GM18499 (cell line): ENCODE measurements at regions not wholly inside any gene's neighbourhood (a gene's known extent, or its start where the extent isn't known, plus 50 kb on each side); places are given as distances from the start of the nearest gene placed in this dataset.
"Not testable (repeated sequence)": the region's sequence is repeated elsewhere in the genome, so short reads cannot be mapped to it uniquely, and the experiment has no call there.

Experiments
- ATAC-seq: cut with Tn5 transposase; IDR thresholded peaks from one replicate; pipeline ENCODE4 v1.9.1; 2021; ENCODE audit warnings: moderate number of reproducible peaks; ENCODE audit not compliant: insufficient read depth, unreplicated experiment

DNA sequence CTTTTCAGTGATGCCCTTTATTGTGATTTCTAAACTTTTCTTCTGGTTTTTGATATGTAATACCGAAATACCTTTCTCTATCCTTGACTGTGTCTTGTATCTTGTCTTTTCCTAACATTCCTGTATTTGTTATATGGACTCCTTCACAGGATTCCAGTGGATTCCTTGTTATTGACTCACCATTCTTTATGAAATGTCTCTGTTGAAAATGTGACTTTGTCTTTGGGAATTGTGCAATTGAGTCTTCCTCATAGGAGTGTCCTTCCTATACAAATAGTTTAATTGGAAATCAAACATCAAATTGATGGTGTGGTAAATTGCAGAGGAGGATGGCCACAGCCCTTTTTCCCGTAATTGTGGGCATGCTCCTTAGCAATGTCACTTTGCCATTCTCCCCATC lies 296.6 kb upstream of the KITLG start:
- no peak for ATAC-seq

DNA sequence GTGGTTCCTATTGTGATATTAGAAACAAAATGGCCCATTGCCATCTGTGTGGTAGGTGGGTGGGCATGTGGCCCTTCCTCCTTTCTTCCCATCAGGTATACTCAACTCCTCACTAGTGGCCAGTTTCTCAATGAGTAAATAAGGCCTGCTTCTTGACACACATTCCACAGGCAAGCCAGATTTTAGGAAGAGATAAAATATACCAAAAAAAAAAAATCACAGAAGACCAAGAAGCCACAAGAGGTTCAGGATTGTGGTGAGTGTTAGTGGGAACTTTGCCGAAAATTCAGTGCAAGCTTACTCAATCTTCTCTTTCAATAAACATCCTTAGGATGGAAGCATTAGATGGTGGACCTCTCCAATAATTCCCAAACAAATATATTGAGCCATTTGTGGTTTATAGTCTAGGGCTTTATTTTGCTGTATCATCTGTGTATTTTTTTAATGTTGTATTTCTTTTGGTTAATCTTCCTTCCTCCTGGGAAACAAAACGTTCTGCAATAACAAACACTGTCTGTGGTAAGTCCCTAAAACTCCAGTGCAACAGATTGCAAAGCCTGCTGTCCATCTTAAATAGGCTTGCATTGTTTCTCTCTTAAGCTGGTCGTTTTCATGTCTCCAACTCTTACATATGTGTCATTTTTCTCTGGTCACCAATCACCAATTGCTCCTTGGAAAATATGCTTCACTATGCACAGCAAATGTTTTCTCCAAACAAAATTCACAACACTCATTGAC lies 289.9 kb upstream of the KITLG start:
- ATAC-seq = no peak

DNA sequence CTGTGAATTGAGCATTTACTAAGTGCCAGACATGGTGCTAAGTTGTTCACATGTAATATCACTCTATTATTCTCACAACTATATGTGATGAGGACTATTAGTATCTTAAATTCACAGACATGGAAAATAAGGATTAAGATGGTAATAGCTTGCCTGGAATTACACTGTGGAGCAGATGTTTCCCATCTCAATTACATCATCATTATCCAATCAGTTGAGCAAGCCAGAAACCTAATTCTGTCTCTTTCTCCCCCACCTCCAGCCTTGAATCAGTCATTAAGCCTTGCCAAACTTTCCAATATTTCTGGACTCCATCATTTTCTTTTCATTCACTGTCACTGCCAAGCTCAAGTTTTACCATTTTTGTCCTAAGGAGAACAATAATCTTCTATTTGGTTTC lies 287.8 kb upstream of the KITLG start:
- no peak for ATAC-seq

- no peak for ATAC-seq
Measured at GRCh38 chr12:88867510-88867909, 287.2 kb upstream of the KITLG start.

GRCh38 chr12:88866881-88867280 lies 286.6 kb upstream of the KITLG start:
- ATAC-seq = no peak

DNA sequence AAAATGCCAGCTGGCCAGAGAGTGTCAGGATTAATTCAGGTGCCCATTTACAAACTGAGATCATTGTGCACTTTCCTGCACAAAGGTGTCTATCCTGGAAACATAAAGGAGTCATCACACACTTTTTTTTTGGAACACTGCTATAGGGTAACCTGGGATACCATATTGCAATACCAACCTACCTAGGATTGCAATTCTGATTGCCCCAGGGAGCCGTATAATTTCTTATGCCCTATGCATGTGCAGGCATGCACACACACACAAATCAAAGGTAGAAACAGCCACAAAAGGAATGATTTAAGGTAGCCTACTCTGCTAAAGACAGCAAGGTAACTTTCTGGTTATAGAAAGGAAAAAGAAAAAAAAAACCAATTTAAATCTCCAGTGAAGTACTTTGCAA lies 285.3 kb upstream of the KITLG start:
- ATAC-seq = no peak

DNA sequence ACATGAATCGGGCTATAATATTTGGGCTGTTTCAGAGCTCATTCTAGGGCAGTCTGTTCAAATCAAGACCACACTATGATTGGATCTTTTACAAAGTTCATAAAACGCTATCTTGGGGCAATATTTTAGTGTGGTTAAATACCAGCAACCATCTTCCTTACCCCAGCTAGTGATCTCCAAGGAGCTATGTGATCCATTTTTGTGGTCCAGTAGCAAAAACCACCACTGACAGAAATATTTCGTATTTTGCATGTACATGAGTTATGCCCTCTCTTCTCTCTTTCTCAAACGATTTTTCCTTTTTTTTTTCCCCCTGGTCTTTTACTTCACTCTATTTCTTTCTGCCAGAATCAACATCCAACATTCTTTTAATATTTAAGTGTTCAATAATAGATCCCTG lies 280.6 kb upstream of the KITLG start:
- ATAC-seq = no peak

DNA sequence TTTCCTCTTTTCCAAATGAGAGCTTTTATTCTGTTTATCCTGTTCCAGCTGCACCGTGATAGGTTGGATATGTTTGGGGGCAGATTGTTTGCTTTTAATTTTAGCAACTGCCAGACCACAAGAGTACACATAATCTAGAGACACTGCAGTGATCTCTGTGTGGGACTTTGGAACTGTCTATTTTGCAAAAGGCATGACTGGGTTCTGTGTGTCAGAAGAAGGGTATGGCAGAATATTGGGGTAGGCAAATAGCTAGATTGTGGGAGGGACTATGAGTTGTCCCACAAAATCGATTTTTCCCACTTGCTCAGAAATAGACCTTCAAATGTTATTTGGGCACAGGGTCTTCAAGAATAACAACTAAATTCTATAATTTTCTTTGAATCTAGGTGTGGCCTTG lies 275.9 kb upstream of the KITLG start:
- no peak for ATAC-seq

DNA sequence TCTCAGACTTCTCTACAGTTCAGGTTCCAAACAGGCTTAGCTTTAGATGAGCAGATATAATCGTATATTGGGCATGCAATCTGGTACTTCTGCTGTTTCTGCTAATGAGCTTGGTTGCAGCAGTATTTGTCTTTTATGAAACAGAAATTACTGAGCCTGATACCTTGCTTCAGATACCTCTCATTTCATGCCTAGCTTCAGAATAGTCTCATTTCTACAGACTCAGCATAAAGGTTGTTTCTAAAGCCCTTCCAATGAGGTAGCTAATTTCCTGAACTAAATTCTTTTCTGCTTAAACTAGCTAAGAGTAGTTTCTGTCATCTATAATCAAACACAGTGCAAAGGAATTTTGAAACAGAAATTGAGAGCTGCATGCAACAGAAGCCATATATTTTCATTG lies 275.0 kb upstream of the KITLG start:
- no peak for ATAC-seq

DNA sequence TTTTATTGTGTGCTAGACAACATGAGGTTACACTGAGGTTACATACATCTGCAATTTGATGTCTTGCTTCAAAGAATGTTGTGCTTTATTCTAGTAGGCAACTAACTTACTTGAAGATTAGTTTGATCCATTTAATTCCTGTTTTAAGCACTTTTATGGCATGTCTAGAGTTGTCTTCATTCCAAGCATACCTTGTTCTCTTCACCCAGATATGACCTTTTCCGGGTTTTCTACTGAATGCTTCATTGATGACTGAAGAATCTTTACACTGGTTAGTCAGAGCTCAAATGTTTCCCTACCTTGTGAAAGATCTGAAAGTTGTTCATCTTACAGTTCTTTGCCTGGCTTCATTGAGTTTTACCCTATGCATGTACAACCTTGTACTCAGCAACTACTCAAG lies 274.0 kb upstream of the KITLG start:
- ATAC-seq = no peak

- ATAC-seq = not testable (repeated sequence)
Measured at GRCh38 chr12:88847246-88847645, 267.0 kb upstream of the KITLG start.

GRCh38 chr12:88844426-88844825 lies 264.2 kb upstream of the KITLG start:
- no peak for ATAC-seq

DNA sequence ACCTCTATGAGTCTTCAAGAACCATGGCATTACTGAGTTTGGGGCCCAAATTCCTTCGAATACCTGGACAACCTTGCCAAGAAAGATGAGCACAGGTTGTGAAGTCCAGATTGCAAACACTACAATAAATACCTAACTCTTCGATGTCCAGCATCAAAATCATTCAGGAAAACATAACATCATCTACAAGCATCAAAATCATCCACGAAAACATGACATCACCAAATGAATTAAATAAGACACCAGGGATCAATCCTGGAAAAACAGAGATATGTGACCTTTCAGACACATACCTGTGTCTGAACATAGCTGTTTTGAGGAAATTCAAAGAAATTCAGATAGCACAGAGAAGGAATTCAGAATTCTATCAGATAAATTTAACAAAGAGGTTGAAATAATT lies 262.0 kb upstream of the KITLG start:
- no peak for ATAC-seq

DNA sequence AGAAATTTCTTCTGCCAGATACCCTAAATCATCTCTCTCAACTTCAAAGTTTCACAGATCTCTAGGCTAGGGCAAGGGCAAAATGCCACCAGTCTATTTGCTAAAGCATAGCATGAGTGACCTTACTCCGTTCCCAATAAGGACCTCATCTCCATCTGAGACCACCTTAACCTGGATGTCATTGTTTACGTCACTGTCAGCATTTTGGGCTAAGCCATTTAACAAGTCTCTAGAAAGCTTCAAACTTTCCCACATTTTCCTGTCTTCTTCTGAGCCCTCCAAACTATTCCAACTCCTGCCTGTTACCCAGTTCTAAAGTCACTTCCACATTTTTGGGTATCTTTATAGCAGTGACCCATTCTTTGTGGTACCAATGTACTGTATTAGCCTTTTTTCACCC lies 259.2 kb upstream of the KITLG start:
- no peak for ATAC-seq

- ATAC-seq = no peak
Measured at GRCh38 chr12:88836156-88836555, 255.9 kb upstream of the KITLG start.

DNA sequence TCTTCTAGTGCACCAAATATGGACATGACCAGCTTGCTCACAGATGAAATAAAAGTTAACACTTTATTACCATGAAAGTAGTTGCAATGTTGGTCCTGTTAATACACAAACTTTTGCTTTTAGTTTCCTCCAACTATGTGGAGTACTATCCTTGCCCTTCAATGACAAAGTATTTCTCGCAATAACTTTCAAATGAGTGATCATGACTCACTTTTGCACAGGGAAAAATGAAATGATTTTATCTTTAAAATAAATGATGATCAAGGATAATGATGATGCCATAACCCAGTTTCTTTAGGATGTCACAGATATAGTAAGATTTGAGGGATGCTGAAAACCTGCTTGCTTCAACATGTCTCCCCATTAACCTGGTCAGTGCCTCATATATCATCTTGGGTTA lies 254.0 kb upstream of the KITLG start:
- ATAC-seq = no peak

- no peak for ATAC-seq
Measured at GRCh38 chr12:88833641-88834116, 253.4 kb upstream of the KITLG start.

DNA sequence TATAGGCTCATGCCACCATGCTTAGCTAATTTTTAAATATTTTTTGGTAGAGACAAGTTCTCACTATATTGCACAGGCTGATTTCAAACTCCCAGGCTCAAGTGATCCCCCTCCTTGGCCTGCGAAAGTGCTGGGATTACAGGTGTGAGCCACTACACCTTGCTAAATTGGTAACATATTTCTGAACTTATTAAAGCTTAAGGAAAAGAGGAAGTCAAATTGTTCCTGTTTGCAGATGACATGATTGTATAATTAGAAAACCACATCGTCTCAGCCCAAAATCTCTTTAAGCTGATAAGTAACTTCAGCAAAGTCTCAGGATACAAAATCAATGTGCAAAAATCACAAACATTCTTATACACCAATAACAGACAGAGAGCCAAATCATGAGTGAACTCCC lies 248.3 kb upstream of the KITLG start:
- ATAC-seq = not testable (repeated sequence)

- no peak for ATAC-seq
Measured at GRCh38 chr12:88820012-88820411, 239.7 kb upstream of the KITLG start.

DNA sequence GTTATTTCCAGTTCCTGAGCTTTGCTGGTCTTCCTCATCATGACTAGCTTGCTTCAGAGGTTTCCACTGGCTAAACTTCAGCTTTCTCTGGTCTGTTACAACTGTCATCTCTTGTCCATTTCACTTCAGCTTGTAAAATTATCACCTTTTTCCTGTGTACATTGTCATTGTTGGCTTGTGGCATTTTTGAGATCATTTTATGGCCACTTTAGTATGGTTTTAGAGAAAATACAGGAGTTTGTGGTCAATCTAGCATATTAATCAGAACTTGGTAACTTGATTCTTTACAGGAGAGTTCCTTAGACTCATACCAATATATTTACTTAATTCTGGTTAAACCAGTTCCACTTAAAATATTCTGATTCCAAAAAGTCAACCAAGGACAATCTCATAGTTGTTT lies 235.9 kb upstream of the KITLG start:
- ATAC-seq = no peak

DNA sequence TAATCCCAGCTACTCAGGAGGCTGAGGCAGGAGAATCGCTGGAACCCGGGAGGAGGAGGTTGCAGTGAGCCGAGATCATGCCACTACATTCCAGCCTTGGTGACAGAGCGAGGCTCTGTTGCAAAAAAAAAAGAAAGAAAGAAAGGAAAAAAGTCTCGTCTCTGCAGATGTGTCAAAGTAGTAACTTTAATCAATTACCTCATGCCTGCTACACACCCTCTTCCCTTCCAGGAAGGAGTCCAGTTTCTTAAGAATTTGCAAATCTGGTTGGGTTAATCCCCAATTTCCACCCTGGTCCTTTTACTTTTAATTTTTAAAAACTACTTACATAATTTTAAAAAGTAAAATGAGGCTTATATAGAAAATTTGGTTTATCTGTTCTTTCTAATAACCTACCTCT lies 234.5 kb upstream of the KITLG start:
- no peak for ATAC-seq

GRCh38 chr12:88812610-88813009 lies 232.3 kb upstream of the KITLG start:
- no peak for ATAC-seq

- ATAC-seq = no peak
Measured at GRCh38 chr12:88810806-88811205, 230.5 kb upstream of the KITLG start.
